Thyroid gland (tissue), 4 donors: ENCODE measurements at regions not wholly inside any gene's neighbourhood (a gene's known extent, or its start where the extent isn't known, plus 50 kb on each side); places are given as distances from the start of the nearest gene placed in this dataset.

Source experiments
- DNase-seq, 2 donors: peaks; one replicate each; pipeline ENCODE4 v3.0.0-alpha.2; 2019
- H3K27ac ChIP-seq, 3 donors: fragments of 200-600 bp; sonication (generic); 1 replicate in 2 of 3; 2 replicates in 1 of 3; pipeline ENCODE4 v1.5.1; 2016 to 2019; ENCODE audit warnings: mild to moderate bottlenecking in 1 of 3, moderate library complexity in 1 of 3
- H3K27me3 ChIP-seq: fragments of 200-600 bp; sonication (generic); one replicate; pipeline ENCODE4 v1.5.1; 2019
- H3K36me3 ChIP-seq, 2 donors: fragments of 200-600 bp; sonication (generic); one replicate each; pipeline ENCODE4 v1.5.1; 2016 to 2019
- H3K4me1 ChIP-seq, 2 donors: fragments of 200-600 bp; sonication (generic); one replicate each; pipeline ENCODE4 v1.5.1; 2017 to 2019
- H3K4me3 ChIP-seq, 3 donors: fragments of 200-600 bp; sonication (generic); replicated peaks in 1 of 3; 1 replicate in 2 of 3; 2 replicates in 1 of 3; pipeline ENCODE4 v1.5.1; 2016; ENCODE audit warnings: mild to moderate bottlenecking in 1 of 3
- H3K9me3 ChIP-seq: fragments of 200-600 bp; sonication (generic); one replicate; pipeline ENCODE4 v1.5.1; 2017
- CTCF ChIP-seq, 6 experiments: fragments of 200-600 bp in 3 of 6; fragments of 450-650 bp in 3 of 6; sonication (generic) in 3 of 6; IDR thresholded peaks; one replicate each; pipeline ENCODE4 v1.5.1; 2016 to 2019; ENCODE audit warnings: antibody characterized with exemption in 6 of 6, mild to moderate bottlenecking in 2 of 6, inconsistent platforms in 1 of 6, moderate library complexity in 1 of 6
- POLR2A ChIP-seq, 2 donors: fragments of 450-650 bp; IDR thresholded peaks; one replicate each; pipeline ENCODE4 v1.6.1; 2017; ENCODE audit warnings: antibody characterized with exemption in 2 of 2, mild to moderate bottlenecking in 2 of 2, moderate library complexity in 1 of 2
- WGBS, 2 donors: methylation state at CpG; one replicate each; pipeline ENCODE4 v1.1.5; 2017; 5-methylcytosine and 5-hydroxymethylcytosine counted together
- intact Hi-C: fragments of 100-400 bp; cut with DNase I; formaldehyde crosslinking; loops from one replicate; pipeline ENCODE4 v1.15.1; 2023

GRCh38 chr12:124130691-124131591 is 157.9 kb downstream of the ZNF664 start:
- Histone ChIP-seq H3K27me3 (no peaks in the 10 kb centered on the region), H3K9me3 (no peaks in the 10 kb centered on the region), H3K27ac (no peak overlapping the region), H3K36me3 (no peaks in the 10 kb centered on the region), H3K4me3 (no peak overlapping the region), H3K4me1 (no peaks in the 10 kb centered on the region)
- 70 to 74% methylated on average over 8 to 9 of the region's 9 CpGs for WGBS, 2 donors
- no peak for DNase-seq
- intact Hi-C loops = no loop called here
- TF ChIP-seq POLR2A (IDR thresholded peaks at IDR 0.05) = no peak
- no peak for TF ChIP-seq CTCF (IDR thresholded peaks at IDR 0.05)

- intact Hi-C loops = no loop called here
- H3K27me3 ChIP-seq = no peaks in the 10 kb centered on the region
- no peak for DNase-seq
- H3K4me1 ChIP-seq = no peaks in the 10 kb centered on the region
- no peak overlapping the region for H3K27ac ChIP-seq
- TF ChIP-seq POLR2A (IDR thresholded peaks at IDR 0.05) (no peak), CTCF (IDR thresholded peaks at IDR 0.05) (no peak)
- no peaks in the 10 kb centered on the region for H3K9me3 ChIP-seq
- no peaks in the 10 kb centered on the region for H3K36me3 ChIP-seq
- WGBS, 2 donors = 81 to 87% methylated on average over 5 of the region's 5 CpGs
- no peak overlapping the region for H3K4me3 ChIP-seq
Measured at GRCh38 chr12:124131659-124132058, 158.6 kb downstream of the ZNF664 start.

- DNase-seq = no peak
- Histone ChIP-seq H3K4me3 (no peak overlapping the region), H3K9me3 (no peaks in the 10 kb centered on the region), H3K4me1 (no peaks in the 10 kb centered on the region), H3K27me3 (no peaks in the 10 kb centered on the region), H3K36me3 (no peaks in the 10 kb centered on the region), H3K27ac (no peak overlapping the region)
- TF ChIP-seq CTCF (IDR thresholded peaks at IDR 0.05) = no peak
- TF ChIP-seq POLR2A (IDR thresholded peaks at IDR 0.05) = no peak
- WGBS, 2 donors = 89 to 93% methylated on average over 2 of the region's 2 CpGs
- intact Hi-C loops = no loop called here
Measured at GRCh38 chr12:124132530-124132929, 159.5 kb downstream of the ZNF664 start.

- H3K4me3 ChIP-seq = no peak overlapping the region
Measured at GRCh38 chr12:124136796-124137195, 158.1 kb upstream of the RFLNA start.

More at GRCh38 chr12:124136796-124137195, 158.1 kb upstream of the RFLNA start:
- H3K9me3 ChIP-seq = no peaks in the 10 kb centered on the region
- TF ChIP-seq CTCF (IDR thresholded peaks at IDR 0.05) (no peak), POLR2A (IDR thresholded peaks at IDR 0.05) (no peak)
- DNase-seq = no peak
- no peak overlapping the region for H3K27ac ChIP-seq
- no peaks in the 10 kb centered on the region for H3K4me1 ChIP-seq
- intact Hi-C loops = no loop called here
- no peaks in the 10 kb centered on the region for H3K36me3 ChIP-seq
- H3K27me3 ChIP-seq = no peaks in the 10 kb centered on the region
